ENCODE measurements at regions not wholly inside any gene's neighbourhood (a gene's known extent, or its start where the extent isn't known, plus 50 kb on each side); places are given as distances from the start of the nearest gene placed in this dataset.

GRCh38 chr13:103715335-103715734 is 649.1 kb upstream of the SLC10A2 start:
- H3K4me3 Mint-ChIP-seq = no peak overlapping the region
- H3K27ac Mint-ChIP-seq = no peak overlapping the region
- POLR2A ChIA-PET = no interaction called here
- no peaks in the 10 kb centered on the region for H3K27me3 Mint-ChIP-seq (ENCODE audit: low read depth)
- ATAC-seq (no peak), DNase-seq (no peak)
- H3K36me3 Mint-ChIP-seq (ENCODE audit: low read depth) = no peaks in the 10 kb centered on the region
- H3K4me1 Mint-ChIP-seq (ENCODE audit: low read depth) = no peaks in the 10 kb centered on the region
- H3K9me3 Mint-ChIP-seq (ENCODE audit: insufficient read depth) = no peaks in the 10 kb centered on the region
- CTCF ChIA-PET = no interaction called here

GRCh38 chr13:103703246-103703645 is 637.0 kb upstream of the SLC10A2 start:
- CTCF ChIA-PET = no interaction called here
- no peaks in the 10 kb centered on the region for H3K4me1 Mint-ChIP-seq (ENCODE audit: low read depth)
- H3K9me3 Mint-ChIP-seq (ENCODE audit: insufficient read depth) = peaks cover 4% of the 10 kb centered on the region
- no peak overlapping the region for H3K4me3 Mint-ChIP-seq
- DNase-seq = no peak
- H3K27me3 Mint-ChIP-seq (ENCODE audit: low read depth) = no peaks in the 10 kb centered on the region
- POLR2A ChIA-PET = no interaction called here
- H3K27ac Mint-ChIP-seq = no peak overlapping the region
- no peaks in the 10 kb centered on the region for H3K36me3 Mint-ChIP-seq (ENCODE audit: low read depth)
- no peak for ATAC-seq

DNA sequence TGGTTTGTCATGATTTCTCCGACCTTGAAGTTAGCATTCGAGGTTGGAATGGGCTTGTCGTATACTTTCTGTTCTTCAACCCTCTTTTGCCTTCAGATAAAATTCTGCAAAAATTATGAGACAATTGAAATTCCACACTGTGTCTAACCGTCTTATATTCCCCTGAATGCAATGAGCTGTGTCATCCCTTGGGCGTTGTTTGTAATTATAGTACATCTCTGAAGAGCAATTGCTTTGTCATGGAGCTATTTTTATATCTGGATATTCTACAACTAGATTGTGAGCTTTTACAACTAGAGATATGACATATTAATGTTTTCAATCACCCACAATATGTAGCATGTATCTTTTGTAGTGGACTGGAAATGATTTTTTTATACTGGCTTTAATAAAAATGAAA is 631.8 kb upstream of the SLC10A2 start:
- Mint-ChIP-seq H3K4me1 (ENCODE audit: low read depth) (no peaks in the 10 kb centered on the region), H3K4me3 (no peak overlapping the region), H3K27me3 (ENCODE audit: low read depth) (no peaks in the 10 kb centered on the region), H3K9me3 (ENCODE audit: insufficient read depth) (peaks cover 4% of the 10 kb centered on the region), H3K36me3 (ENCODE audit: low read depth) (no peaks in the 10 kb centered on the region), H3K27ac (no peak overlapping the region)
- ATAC-seq (no peak), DNase-seq (no peak)
- CTCF ChIA-PET = no interaction called here
- POLR2A ChIA-PET = no interaction called here

DNA sequence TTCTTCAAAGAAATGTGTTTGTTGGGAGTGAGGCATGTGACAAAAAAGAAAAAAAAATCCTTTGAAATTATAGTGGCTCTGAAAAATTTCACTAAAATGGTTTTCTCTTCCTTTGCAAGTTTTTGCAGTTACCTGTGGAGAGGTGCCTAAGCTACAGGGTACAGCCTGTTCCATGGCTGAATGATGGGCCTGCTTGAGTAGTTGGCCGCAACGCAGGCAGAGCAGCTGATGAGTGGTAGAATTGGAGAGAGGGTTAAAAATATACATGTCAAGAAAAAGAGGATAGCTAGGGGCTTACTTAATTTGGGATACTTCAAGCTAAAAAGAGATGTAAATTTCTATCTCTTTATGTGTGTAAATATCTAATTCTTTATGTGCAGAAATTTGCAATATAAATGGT is 629.1 kb upstream of the SLC10A2 start:
- ChIA-PET POLR2A (no interaction called here), CTCF (no interaction called here)
- Mint-ChIP-seq H3K36me3 (ENCODE audit: low read depth) (no peaks in the 10 kb centered on the region), H3K4me3 (no peak overlapping the region), H3K4me1 (ENCODE audit: low read depth) (no peaks in the 10 kb centered on the region), H3K27me3 (ENCODE audit: low read depth) (no peaks in the 10 kb centered on the region), H3K9me3 (ENCODE audit: insufficient read depth) (peaks cover 4% of the 10 kb centered on the region), H3K27ac (no peak overlapping the region)
- no peak for DNase-seq
- ATAC-seq = no peak

- Mint-ChIP-seq H3K27ac (no peak overlapping the region), H3K4me3 (no peak overlapping the region), H3K4me1 (ENCODE audit: low read depth) (no peaks in the 10 kb centered on the region), H3K36me3 (ENCODE audit: low read depth) (no peaks in the 10 kb centered on the region), H3K9me3 (ENCODE audit: insufficient read depth) (peaks cover 4% of the 10 kb centered on the region), H3K27me3 (ENCODE audit: low read depth) (no peaks in the 10 kb centered on the region)
- CTCF ChIA-PET = no interaction called here
- no peak for DNase-seq
- no peak for ATAC-seq
- POLR2A ChIA-PET = no interaction called here
These were observed 628.3 kb upstream of the SLC10A2 start for GRCh38 chr13:103694471-103694870.

DNA sequence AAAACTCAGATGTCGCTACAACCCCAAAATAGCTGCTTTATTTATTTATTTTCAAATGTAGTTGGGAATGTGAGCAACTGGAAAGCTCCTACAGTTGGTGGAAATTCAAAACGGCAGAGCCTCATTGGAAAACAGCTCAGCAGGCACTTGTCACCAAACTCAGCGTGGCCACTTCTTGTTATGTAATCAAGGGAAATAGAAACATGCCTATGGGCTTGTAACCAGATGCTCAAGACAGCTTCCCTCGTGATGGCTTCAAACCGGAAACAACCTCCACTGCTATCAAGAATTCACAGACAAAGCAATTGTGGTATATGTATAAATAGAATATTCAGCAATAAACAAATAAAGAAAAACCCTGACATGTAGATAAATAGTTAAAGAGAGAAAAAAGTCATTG is 627.8 kb upstream of the SLC10A2 start:
- Mint-ChIP-seq H3K27me3 (ENCODE audit: low read depth) (no peaks in the 10 kb centered on the region), H3K4me1 (ENCODE audit: low read depth) (no peaks in the 10 kb centered on the region), H3K27ac (no peak overlapping the region), H3K4me3 (no peak overlapping the region), H3K9me3 (ENCODE audit: insufficient read depth) (peaks cover 8% of the 10 kb centered on the region), H3K36me3 (ENCODE audit: low read depth) (no peaks in the 10 kb centered on the region)
- ATAC-seq = no peak
- CTCF ChIA-PET = no interaction called here
- POLR2A ChIA-PET = no interaction called here
- no peak for DNase-seq

GRCh38 chr13:103692442-103692841 is 626.2 kb upstream of the SLC10A2 start:
- ChIA-PET CTCF (no interaction called here), POLR2A (no interaction called here)
- Mint-ChIP-seq H3K4me1 (ENCODE audit: low read depth) (no peaks in the 10 kb centered on the region), H3K36me3 (ENCODE audit: low read depth) (no peaks in the 10 kb centered on the region), H3K27me3 (ENCODE audit: low read depth) (no peaks in the 10 kb centered on the region), H3K4me3 (no peak overlapping the region), H3K27ac (no peak overlapping the region), H3K9me3 (ENCODE audit: insufficient read depth) (peaks cover 10% of the 10 kb centered on the region)
- ATAC-seq = no peak
- DNase-seq = no peak

DNA sequence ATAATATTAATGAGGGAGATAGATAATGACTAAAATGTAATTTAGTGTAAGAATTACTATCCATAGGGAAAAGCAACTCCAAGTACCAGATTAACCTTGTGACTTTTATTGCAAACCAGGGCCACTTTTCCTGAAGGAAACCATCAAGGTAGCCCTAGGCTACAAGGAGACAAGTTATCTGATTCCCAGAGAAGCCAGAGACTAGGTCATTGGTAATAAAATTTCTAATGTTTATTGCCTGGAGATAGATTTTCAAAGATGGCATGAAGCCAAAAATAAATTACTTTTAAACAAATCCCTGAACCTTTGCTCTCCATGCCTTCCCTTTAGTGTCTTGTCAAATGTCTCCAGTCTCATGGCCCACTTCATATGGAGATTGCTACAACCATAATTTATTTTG is 610.1 kb upstream of the SLC10A2 start:
- Mint-ChIP-seq H3K27me3 (ENCODE audit: low read depth) (no peaks in the 10 kb centered on the region), H3K4me1 (ENCODE audit: low read depth) (no peaks in the 10 kb centered on the region), H3K9me3 (ENCODE audit: insufficient read depth) (no peaks in the 10 kb centered on the region), H3K4me3 (no peak overlapping the region), H3K27ac (no peak overlapping the region), H3K36me3 (ENCODE audit: low read depth) (no peaks in the 10 kb centered on the region)
- ChIA-PET CTCF (no interaction called here), POLR2A (no interaction called here)
- no peak for ATAC-seq
- DNase-seq = no peak

GRCh38 chr13:103671547-103671946 is 605.3 kb upstream of the SLC10A2 start:
- ATAC-seq (no peak), DNase-seq (no peak)
- no peak overlapping the region for H3K27ac Mint-ChIP-seq
- H3K27me3 Mint-ChIP-seq (ENCODE audit: low read depth) = no peaks in the 10 kb centered on the region
- ChIA-PET POLR2A (no interaction called here), CTCF (no interaction called here)
- H3K9me3 Mint-ChIP-seq (ENCODE audit: insufficient read depth) = no peaks in the 10 kb centered on the region
- no peak overlapping the region for H3K4me3 Mint-ChIP-seq
- H3K36me3 Mint-ChIP-seq (ENCODE audit: low read depth) = no peaks in the 10 kb centered on the region
- H3K4me1 Mint-ChIP-seq (ENCODE audit: low read depth) = no peaks in the 10 kb centered on the region

- POLR2A ChIA-PET = no interaction called here
- H3K27ac Mint-ChIP-seq = no peak overlapping the region
- ATAC-seq (no peak), DNase-seq (no peak)
- no peaks in the 10 kb centered on the region for H3K4me1 Mint-ChIP-seq (ENCODE audit: low read depth)
- H3K27me3 Mint-ChIP-seq (ENCODE audit: low read depth) = no peaks in the 10 kb centered on the region
- CTCF ChIA-PET = no interaction called here
- no peaks in the 10 kb centered on the region for H3K36me3 Mint-ChIP-seq (ENCODE audit: low read depth)
- no peak overlapping the region for H3K4me3 Mint-ChIP-seq
- no peaks in the 10 kb centered on the region for H3K9me3 Mint-ChIP-seq (ENCODE audit: insufficient read depth)
These were observed 597.8 kb upstream of the SLC10A2 start for GRCh38 chr13:103663996-103664395.

GRCh38 chr13:103656311-103656710 is 590.1 kb upstream of the SLC10A2 start:
- POLR2A ChIA-PET = no interaction called here

DNA sequence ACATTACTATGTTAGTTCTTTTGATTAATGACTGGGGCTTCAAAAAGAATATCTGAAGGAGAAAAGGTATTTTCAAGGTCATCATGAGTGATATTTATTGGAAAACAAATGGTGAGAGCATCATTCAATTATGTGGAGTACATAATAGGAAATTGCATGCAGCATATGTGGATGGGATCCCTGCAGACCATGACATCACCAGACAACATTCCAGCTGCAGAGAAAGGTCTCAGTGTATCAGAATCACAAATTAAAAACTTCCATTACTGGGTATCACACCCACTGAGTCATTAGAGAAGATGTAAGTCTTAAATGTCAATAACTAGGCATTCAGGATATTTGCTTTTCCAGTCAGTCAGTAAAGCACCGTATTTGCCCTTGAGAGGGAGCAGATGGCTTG is 574.4 kb upstream of the SLC10A2 start:
- DNase-seq = no peak
- Mint-ChIP-seq H3K36me3 (ENCODE audit: low read depth) (no peaks in the 10 kb centered on the region), H3K27me3 (ENCODE audit: low read depth) (no peaks in the 10 kb centered on the region), H3K27ac (no peak overlapping the region), H3K4me3 (no peak overlapping the region), H3K4me1 (ENCODE audit: low read depth) (no peaks in the 10 kb centered on the region), H3K9me3 (ENCODE audit: insufficient read depth) (no peaks in the 10 kb centered on the region)
- no peak for ATAC-seq
- ChIA-PET CTCF (no interaction called here), POLR2A (no interaction called here)

More at GRCh38 chr13:103656311-103656710, 590.1 kb upstream of the SLC10A2 start:
- Mint-ChIP-seq H3K27ac (no peak overlapping the region), H3K9me3 (ENCODE audit: insufficient read depth) (no peaks in the 10 kb centered on the region), H3K27me3 (ENCODE audit: low read depth) (no peaks in the 10 kb centered on the region), H3K4me3 (no peak overlapping the region), H3K36me3 (ENCODE audit: low read depth) (no peaks in the 10 kb centered on the region), H3K4me1 (ENCODE audit: low read depth) (no peaks in the 10 kb centered on the region)
- DNase-seq = no peak
- CTCF ChIA-PET = no interaction called here
- ATAC-seq = no peak

DNA sequence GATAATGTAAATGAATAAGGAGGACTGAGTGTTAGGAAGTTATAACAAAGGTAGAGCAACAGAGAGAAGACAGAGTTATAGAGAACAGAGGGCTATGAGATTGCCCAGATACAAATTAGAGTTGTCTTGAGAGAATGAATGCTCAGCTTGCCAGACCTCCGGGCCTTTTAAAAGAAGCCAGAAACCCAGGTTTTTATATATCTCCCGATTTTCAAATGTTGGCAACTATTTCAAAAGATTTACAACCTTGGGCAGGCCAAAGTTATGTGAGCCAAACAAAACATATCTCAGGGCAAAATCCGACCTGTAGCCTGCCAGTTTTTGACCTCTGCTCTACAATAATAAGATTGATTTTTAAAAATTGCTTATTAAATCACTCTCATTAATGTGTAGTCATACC is 573.1 kb upstream of the SLC10A2 start:
- CTCF ChIA-PET = no interaction called here
- DNase-seq (no peak), ATAC-seq (no peak)
- no peak overlapping the region for H3K4me3 Mint-ChIP-seq
- no peaks in the 10 kb centered on the region for H3K27me3 Mint-ChIP-seq (ENCODE audit: low read depth)
- peaks cover 4% of the 10 kb centered on the region for H3K9me3 Mint-ChIP-seq (ENCODE audit: insufficient read depth)
- H3K4me1 Mint-ChIP-seq (ENCODE audit: low read depth) = no peaks in the 10 kb centered on the region
- no peaks in the 10 kb centered on the region for H3K36me3 Mint-ChIP-seq (ENCODE audit: low read depth)
- H3K27ac Mint-ChIP-seq = no peak overlapping the region
- POLR2A ChIA-PET = no interaction called here

GRCh38 chr13:103638706-103639105 is 572.5 kb upstream of the SLC10A2 start:
- ChIA-PET CTCF (no interaction called here), POLR2A (no interaction called here)
- Mint-ChIP-seq H3K36me3 (ENCODE audit: low read depth) (no peaks in the 10 kb centered on the region), H3K4me3 (no peak overlapping the region), H3K9me3 (ENCODE audit: insufficient read depth) (peaks cover 4% of the 10 kb centered on the region), H3K27ac (no peak overlapping the region), H3K27me3 (ENCODE audit: low read depth) (no peaks in the 10 kb centered on the region), H3K4me1 (ENCODE audit: low read depth) (no peaks in the 10 kb centered on the region)
- DNase-seq (no peak), ATAC-seq (no peak)
